ENCODE measurements at regions not wholly inside any gene's neighbourhood (a gene's known extent, or its start where the extent isn't known, plus 50 kb on each side); places are given as distances from the start of the nearest gene placed in this dataset.

- no peak overlapping the region for H2AK9ac ChIP-seq (replicated peaks; ENCODE audit: low read depth, low read length, poor library complexity)
- ChIA-PET CTCF (no interaction called here), POLR2A (ENCODE audit: unreplicated experiment) (no interaction called here)
- no peak overlapping the region for H3K23ac ChIP-seq (ENCODE audit: low read depth, low read length)
- no peak overlapping the region for H3K27ac ChIP-seq (ENCODE audit: insufficient read depth, low read length)
- no peak for TF ChIP-seq RAD21 (IDR thresholded peaks at IDR 0.05; ENCODE audit: low read length)
- TF ChIP-seq MXI1 (IDR thresholded peaks at IDR 0.05; ENCODE audit: borderline replicate concordance, low read depth, low read length) = no peak
- no peak for TF ChIP-seq POLR2A (IDR thresholded peaks at IDR 0.05; ENCODE audit: low read depth, low read length)
- TF ChIP-seq FOS (IDR thresholded peaks at IDR 0.05; ENCODE audit: low read depth, low read length) = no peak
- TF ChIP-seq BHLHE40 (IDR thresholded peaks at IDR 0.05; ENCODE audit: low read depth, low read length) = no peak
- no peak for TF ChIP-seq ELK1 (IDR thresholded peaks at IDR 0.05; ENCODE audit: borderline replicate concordance, low read depth, low read length)
- no peak for TF ChIP-seq RFX5 (IDR thresholded peaks at IDR 0.05; ENCODE audit: low read depth, low read length)
- TF ChIP-seq CHD1 (IDR thresholded peaks at IDR 0.05; ENCODE audit: low read depth, low read length) = no peak
- TF ChIP-seq CEBPB (IDR thresholded peaks at IDR 0.05; ENCODE audit: low read depth, low read length) = no peak
- TF ChIP-seq USF2 (IDR thresholded peaks at IDR 0.05; ENCODE audit: low read depth, low read length) = no peak
- TF ChIP-seq SMC3 (IDR thresholded peaks at IDR 0.05; ENCODE audit: low read depth, low read length) = no peak
- no peak for TF ChIP-seq CTCF (conservative IDR thresholded peaks at IDR 0.05; ENCODE audit: low read depth, low read length)
- TF ChIP-seq MAZ (IDR thresholded peaks at IDR 0.05; ENCODE audit: borderline replicate concordance, low read depth, low read length) = no peak
- no peak for TF ChIP-seq NFE2L2 (IDR thresholded peaks at IDR 0.05; ENCODE audit: low read depth, low read length)
- no peak for TF ChIP-seq MAFK (IDR thresholded peaks at IDR 0.05; ENCODE audit: low read depth, low read length)
- no peak overlapping the region for H3K9ac ChIP-seq (ENCODE audit: low read depth, low read length)
- intact Hi-C loops (cut with micrococcal nuclease) = no loop called here
- H2BK5ac ChIP-seq (ENCODE audit: low read depth, low read length, poor library complexity, severe bottlenecking) = no peak overlapping the region
- H2BK20ac ChIP-seq (ENCODE audit: low read depth, low read length) = no peak overlapping the region
- in situ Hi-C loops (cut with MboI; ENCODE audit: low sequenced_read_pairs) = no loop called here
- H3K36me3 ChIP-seq (ENCODE audit: control insufficient read depth, insufficient read depth, low read length) = no peaks in the 10 kb centered on the region
- no peak overlapping the region for H3K18ac ChIP-seq (ENCODE audit: low read depth, low read length)
- no peak overlapping the region for H3K4me3 ChIP-seq (ENCODE audit: insufficient read depth, low read depth, low read length)
- no peak overlapping the region for H3K4ac ChIP-seq (ENCODE audit: low read depth, low read length)
- H4K20me1 ChIP-seq (ENCODE audit: insufficient read depth, low read length) = no peaks in the 10 kb centered on the region
- H3K79me1 ChIP-seq (ENCODE audit: low read depth in 1 of 2, low read length in 2 of 2) = no peaks in the 10 kb centered on the region
- no peak overlapping the region for H2AFZ ChIP-seq (replicated peaks; ENCODE audit: low read length, poor library complexity)
- H3K4me2 ChIP-seq (ENCODE audit: low read depth, low read length) = no peak overlapping the region
- no peak overlapping the region for H4K8ac ChIP-seq (ENCODE audit: low read depth in 2 of 2, low read length in 2 of 2)
- dilution Hi-C loops (cut with HindIII; ENCODE audit: low sequenced_read_pairs, unreplicated experiment) = no loop called here
- no peak for ATAC-seq (ENCODE audit: low read depth)
- no CpG with 5 or more reads among the region's 1 CpG for WGBS, 2 experiments (ENCODE audit: extremely low coverage in 2 of 2, insufficient read length in 1 of 2)
- no peak overlapping the region for H4K91ac ChIP-seq (ENCODE audit: insufficient read depth, low read depth, low read length)
- H2BK15ac ChIP-seq (ENCODE audit: low read depth, low read length) = no peak overlapping the region
- no peak overlapping the region for H4K5ac ChIP-seq (ENCODE audit: low read depth, low read length)
- BruUV-seq (replicated peaks) = no TSS peak
- H3K4me1 ChIP-seq (ENCODE audit: control insufficient read depth, insufficient read depth, low read length) = no peaks in the 10 kb centered on the region
- no peak overlapping the region for H2BK120ac ChIP-seq (ENCODE audit: low read depth, low read length)
- no peak overlapping the region for H3K14ac ChIP-seq (replicated peaks; ENCODE audit: low read depth, low read length)
- no peaks in the 10 kb centered on the region for H3K9me1 ChIP-seq (ENCODE audit: insufficient read depth, low read length)
- DNase-seq = no peak
- no peak overlapping the region for H3K56ac ChIP-seq (ENCODE audit: extremely low read depth, insufficient read depth, low read length)
- no peak overlapping the region for H2AK5ac ChIP-seq (ENCODE audit: low read depth, low read length)
- H3K27me3 ChIP-seq (ENCODE audit: control insufficient read depth, insufficient read depth, low read length) = no peaks in the 10 kb centered on the region
- peaks cover 3% of the 10 kb centered on the region; the same call in 1 of the 2 replicates for H3K9me3 ChIP-seq (ENCODE audit: control insufficient read depth, insufficient read depth, low read length)
Observed at GRCh38 chr1:83016354-83016849, 982.5 kb downstream of the TTLL7 start.
